Neural cell (in vitro differentiated cells): ENCODE measurements at regions not wholly inside any gene's neighbourhood (a gene's known extent, or its start where the extent isn't known, plus 50 kb on each side); places are given as distances from the start of the nearest gene placed in this dataset.

Experiments
- H2AFZ ChIP-seq: fragments of 200-600, 300-800 bp; sonication (generic), shearing (Covaris generic); 2 replicates; pipeline ENCODE4 v1.6.0; 2014; ENCODE audit warnings: low read depth, mild to moderate bottlenecking, antibody characterized with exemption, low read length, moderate library complexity
- H3F3A ChIP-seq: fragments of 200-600 bp; shearing (Covaris generic); 2 replicates; pipeline ENCODE4 v1.6.1; 2016; ENCODE audit warnings: mild to moderate bottlenecking, moderate library complexity, mixed read lengths, antibody characterized with exemption, low read length; ENCODE audit not compliant: insufficient read depth, poor library complexity, severe bottlenecking
- H3K27ac ChIP-seq: fragments of 200-600, 300-800 bp; sonication (generic), shearing (Covaris generic); 2 replicates; pipeline ENCODE4 v1.5.1; 2014; ENCODE audit warnings: mild to moderate bottlenecking, low read length, moderate library complexity
- H3K27me3 ChIP-seq: fragments of 300-800, 200-600 bp; sonication (generic), shearing (Covaris generic); 2 replicates; pipeline ENCODE4 v1.6.0; 2014; ENCODE audit warnings: mild to moderate bottlenecking, low read depth, low read length, moderate library complexity; ENCODE audit not compliant: insufficient read depth
- H3K36me3 ChIP-seq: fragments of 300-800, 200-600 bp; sonication (generic), shearing (Covaris generic); 2 replicates; pipeline ENCODE4 v1.5.1; 2014; ENCODE audit warnings: mild to moderate bottlenecking, antibody characterized with exemption, low read length, moderate library complexity; ENCODE audit not compliant: insufficient read depth
- H3K4me2 ChIP-seq: fragments of 300-800, 200-600 bp; sonication (generic), shearing (Covaris generic); 2 replicates; pipeline ENCODE4 v1.6.0; 2014; ENCODE audit warnings: mild to moderate bottlenecking, low read length
- H3K4me3 ChIP-seq: fragments of 300-800, 200-600 bp; sonication (generic), shearing (Covaris generic); 2 replicates; pipeline ENCODE4 v1.5.1; 2014; ENCODE audit warnings: mild to moderate bottlenecking, low read length, moderate library complexity
- H3K79me2 ChIP-seq: fragments of 200-600 bp; shearing (Covaris generic); replicated peaks from 2 replicates; pipeline ENCODE4 v1.6.0; 2014; ENCODE audit warnings: mild to moderate bottlenecking, low read length, moderate library complexity; ENCODE audit not compliant: insufficient read depth
- H3K9ac ChIP-seq: fragments of 300-800, 200-600 bp; sonication (generic), shearing (Covaris generic); 2 replicates; pipeline ENCODE4 v1.6.1; 2016; ENCODE audit warnings: mild to moderate bottlenecking, low read length, mixed read lengths
- H3K9me2 ChIP-seq: fragments of 200-600 bp; shearing (Covaris generic); 2 replicates; pipeline ENCODE4 v1.6.1; 2016; ENCODE audit warnings: mild to moderate bottlenecking, low read length, mixed read lengths; ENCODE audit not compliant: insufficient read depth
- H3K9me3 ChIP-seq: fragments of 200-600, 300-800 bp; sonication (generic), shearing (Covaris generic); 2 replicates; pipeline ENCODE4 v1.6.1; 2016; ENCODE audit warnings: mild to moderate bottlenecking, mixed run types, low read length, moderate library complexity, mixed read lengths
- H4K20me1 ChIP-seq: fragments of 200-600 bp; shearing (Covaris generic); 2 replicates; pipeline ENCODE4 v1.6.1; 2016; ENCODE audit warnings: mild to moderate bottlenecking, mixed run types; ENCODE audit not compliant: insufficient read depth
- EP300 ChIP-seq: fragments of 450-650 bp; conservative IDR thresholded peaks from 2 replicates; pipeline ENCODE4 v1.6.1; 2014; ENCODE audit warnings: antibody characterized with exemption, mild to moderate bottlenecking, moderate library complexity; ENCODE audit not compliant: poor library complexity, severe bottlenecking
- EZH2 ChIP-seq: fragments of 200-600, 300-800 bp; shearing (Covaris generic), sonication (generic); IDR thresholded peaks from 2 replicates; pipeline ENCODE4 v1.6.1; 2014; ENCODE audit warnings: antibody characterized with exemption, low read length, borderline replicate concordance, mild to moderate bottlenecking; ENCODE audit not compliant: insufficient read depth, poor library complexity, severe bottlenecking
- MXI1 ChIP-seq: fragments of 450-650 bp; conservative IDR thresholded peaks from 2 replicates; pipeline ENCODE4 v1.6.1; 2014; ENCODE audit warnings: antibody characterized with exemption, mild to moderate bottlenecking; ENCODE audit not compliant: poor library complexity, severe bottlenecking
- POLR2AphosphoS5 ChIP-seq: IDR thresholded peaks from 2 replicates; pipeline ENCODE4 v1.6.1; 2012
- RAD21 ChIP-seq: fragments of 450-650 bp; conservative IDR thresholded peaks from 2 replicates; pipeline ENCODE4 v1.6.1; 2014; ENCODE audit warnings: antibody characterized with exemption, mild to moderate bottlenecking, moderate library complexity
- SMC3 ChIP-seq: fragments of 450-650 bp; conservative IDR thresholded peaks from 2 replicates; pipeline ENCODE4 v1.6.1; 2014; ENCODE audit warnings: antibody characterized with exemption, mild to moderate bottlenecking, moderate library complexity; ENCODE audit not compliant: poor library complexity
- TAF1 ChIP-seq: IDR thresholded peaks from 2 replicates; pipeline ENCODE4 v1.6.1; 2012; ENCODE audit warnings: low read depth
- TF ChIP-seq, protein P1 (sequence below): IDR thresholded peaks from 2 replicates; pipeline ENCODE4 v1.6.1; 2012; ENCODE audit warnings: borderline replicate concordance
- TF ChIP-seq, protein P2 (sequence below): fragments of 450-650 bp; IDR thresholded peaks from 2 replicates; pipeline ENCODE4 v1.5.1; 2014; ENCODE audit warnings: antibody characterized with exemption, mild to moderate bottlenecking, moderate library complexity; ENCODE audit not compliant: poor library complexity, severe bottlenecking

DNA sequence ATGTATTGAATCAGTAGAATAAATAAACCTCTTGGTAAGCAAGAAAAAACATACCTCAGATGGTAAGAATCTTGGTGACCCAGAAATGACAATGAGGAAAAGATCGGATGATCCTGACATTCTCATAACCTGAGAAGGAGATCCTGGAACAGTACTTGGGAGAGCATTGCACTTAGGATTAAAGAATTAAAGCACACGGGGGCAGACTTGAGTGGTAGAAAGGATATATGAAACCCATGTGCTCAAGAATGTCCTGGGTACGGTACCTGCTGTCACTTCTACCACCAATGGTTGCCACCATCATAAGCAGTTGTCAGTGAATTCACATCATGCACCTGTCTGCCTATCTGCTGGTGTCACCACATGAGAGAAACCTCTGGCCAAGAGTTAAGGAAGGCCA is 108.9 kb upstream of the GJB5 start:
- Histone ChIP-seq H3K9me3 (no peaks in the 10 kb centered on the region), H4K20me1 (no peaks in the 10 kb centered on the region), H3K4me3 (no peak overlapping the region), H3K27me3 (no peaks in the 10 kb centered on the region), H2AFZ (no peak overlapping the region), H3K9me2 (no peaks in the 10 kb centered on the region), H3K4me2 (no peak overlapping the region), H3K9ac (no peak overlapping the region), H3K27ac (no peak overlapping the region), H3K79me2 (no peaks in the 10 kb centered on the region), H3K36me3 (no peaks in the 10 kb centered on the region), H3F3A (no peaks in the 10 kb centered on the region)
- TF ChIP-seq MXI1, result no peak
- TF ChIP-seq, protein P1, sequence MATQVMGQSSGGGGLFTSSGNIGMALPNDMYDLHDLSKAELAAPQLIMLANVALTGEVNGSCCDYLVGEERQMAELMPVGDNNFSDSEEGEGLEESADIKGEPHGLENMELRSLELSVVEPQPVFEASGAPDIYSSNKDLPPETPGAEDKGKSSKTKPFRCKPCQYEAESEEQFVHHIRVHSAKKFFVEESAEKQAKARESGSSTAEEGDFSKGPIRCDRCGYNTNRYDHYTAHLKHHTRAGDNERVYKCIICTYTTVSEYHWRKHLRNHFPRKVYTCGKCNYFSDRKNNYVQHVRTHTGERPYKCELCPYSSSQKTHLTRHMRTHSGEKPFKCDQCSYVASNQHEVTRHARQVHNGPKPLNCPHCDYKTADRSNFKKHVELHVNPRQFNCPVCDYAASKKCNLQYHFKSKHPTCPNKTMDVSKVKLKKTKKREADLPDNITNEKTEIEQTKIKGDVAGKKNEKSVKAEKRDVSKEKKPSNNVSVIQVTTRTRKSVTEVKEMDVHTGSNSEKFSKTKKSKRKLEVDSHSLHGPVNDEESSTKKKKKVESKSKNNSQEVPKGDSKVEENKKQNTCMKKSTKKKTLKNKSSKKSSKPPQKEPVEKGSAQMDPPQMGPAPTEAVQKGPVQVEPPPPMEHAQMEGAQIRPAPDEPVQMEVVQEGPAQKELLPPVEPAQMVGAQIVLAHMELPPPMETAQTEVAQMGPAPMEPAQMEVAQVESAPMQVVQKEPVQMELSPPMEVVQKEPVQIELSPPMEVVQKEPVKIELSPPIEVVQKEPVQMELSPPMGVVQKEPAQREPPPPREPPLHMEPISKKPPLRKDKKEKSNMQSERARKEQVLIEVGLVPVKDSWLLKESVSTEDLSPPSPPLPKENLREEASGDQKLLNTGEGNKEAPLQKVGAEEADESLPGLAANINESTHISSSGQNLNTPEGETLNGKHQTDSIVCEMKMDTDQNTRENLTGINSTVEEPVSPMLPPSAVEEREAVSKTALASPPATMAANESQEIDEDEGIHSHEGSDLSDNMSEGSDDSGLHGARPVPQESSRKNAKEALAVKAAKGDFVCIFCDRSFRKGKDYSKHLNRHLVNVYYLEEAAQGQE, result no peak

GRCh38 chr1:34648501-34648900 is 106.3 kb upstream of the GJB5 start:
- Histone ChIP-seq H2AFZ (no peak overlapping the region), H3K27ac (no peak overlapping the region), H3K9me2 (no peaks in the 10 kb centered on the region), H3K27me3 (no peaks in the 10 kb centered on the region), H3K9ac (no peak overlapping the region), H3K36me3 (no peaks in the 10 kb centered on the region), H3K4me2 (no peak overlapping the region), H4K20me1 (no peaks in the 10 kb centered on the region), H3K79me2 (no peaks in the 10 kb centered on the region), H3F3A (no peaks in the 10 kb centered on the region), H3K9me3 (no peaks in the 10 kb centered on the region), H3K4me3 (no peak overlapping the region)
- TF ChIP-seq TAF1, result no peak
- TF ChIP-seq, protein P2, sequence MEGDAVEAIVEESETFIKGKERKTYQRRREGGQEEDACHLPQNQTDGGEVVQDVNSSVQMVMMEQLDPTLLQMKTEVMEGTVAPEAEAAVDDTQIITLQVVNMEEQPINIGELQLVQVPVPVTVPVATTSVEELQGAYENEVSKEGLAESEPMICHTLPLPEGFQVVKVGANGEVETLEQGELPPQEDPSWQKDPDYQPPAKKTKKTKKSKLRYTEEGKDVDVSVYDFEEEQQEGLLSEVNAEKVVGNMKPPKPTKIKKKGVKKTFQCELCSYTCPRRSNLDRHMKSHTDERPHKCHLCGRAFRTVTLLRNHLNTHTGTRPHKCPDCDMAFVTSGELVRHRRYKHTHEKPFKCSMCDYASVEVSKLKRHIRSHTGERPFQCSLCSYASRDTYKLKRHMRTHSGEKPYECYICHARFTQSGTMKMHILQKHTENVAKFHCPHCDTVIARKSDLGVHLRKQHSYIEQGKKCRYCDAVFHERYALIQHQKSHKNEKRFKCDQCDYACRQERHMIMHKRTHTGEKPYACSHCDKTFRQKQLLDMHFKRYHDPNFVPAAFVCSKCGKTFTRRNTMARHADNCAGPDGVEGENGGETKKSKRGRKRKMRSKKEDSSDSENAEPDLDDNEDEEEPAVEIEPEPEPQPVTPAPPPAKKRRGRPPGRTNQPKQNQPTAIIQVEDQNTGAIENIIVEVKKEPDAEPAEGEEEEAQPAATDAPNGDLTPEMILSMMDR, result no peak
- no peak for TF ChIP-seq POLR2AphosphoS5
- TF ChIP-seq, protein P1, result no peak
- no peak for TF ChIP-seq EP300
- TF ChIP-seq MXI1, result no peak
- no peak for TF ChIP-seq EZH2
- TF ChIP-seq SMC3, result no peak
- TF ChIP-seq RAD21, result no peak
